ENCODE measurements at regions not wholly inside any gene's neighbourhood (a gene's known extent, or its start where the extent isn't known, plus 50 kb on each side); places are given as distances from the start of the nearest gene placed in this dataset.

DNA sequence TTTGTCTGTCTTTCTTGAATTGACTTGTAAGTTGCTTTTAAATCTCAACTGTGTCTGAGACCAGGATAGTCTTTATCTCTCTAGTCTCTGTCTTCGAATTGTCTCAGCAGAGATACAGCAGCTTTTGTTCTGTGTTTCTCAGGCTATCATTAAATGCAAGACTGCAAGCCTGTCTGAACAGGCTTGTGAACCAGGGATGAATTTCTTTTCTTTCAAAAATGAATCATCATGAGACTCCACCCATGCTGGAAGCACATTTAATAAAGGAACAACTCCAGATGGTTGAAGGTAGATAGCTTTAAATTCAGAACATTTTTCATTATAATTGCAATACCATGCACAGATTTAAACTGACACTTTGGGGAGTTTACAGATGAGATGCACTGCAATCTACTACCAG lies 155.9 kb downstream of the SEC23IP start:
- TF ChIP-seq GATA2 (IDR thresholded peaks at IDR 0.05; ENCODE audit: low read depth, low read length) (no peak), GATA3 (IDR thresholded peaks at IDR 0.05; ENCODE audit: low read depth, low read length) (no peak)
